GM12878 (cell line): ENCODE measurements at regions not wholly inside any gene's neighbourhood (a gene's known extent, or its start where the extent isn't known, plus 50 kb on each side); places are given as distances from the start of the nearest gene placed in this dataset.

ENCODE experiments used
- ATAC-seq: fragments of 200-7000 bp; cut with Tn5 transposase; 3 replicates; pipeline ENCODE4 v1.9.1; 2020; ENCODE audit warnings: mild to moderate bottlenecking, moderate library complexity
- BruUV-seq: library from RNA; stranded (reverse); fragments of 400-500 nt; replicated peaks from 2 replicates; lab custom pipeline; 2021; lab: Mats Ljungman, UMichigan
- CTCF ChIA-PET: fragments of 300-600 bp; sonication (Branson Sonifier 250); formaldehyde crosslinking; extraction: SDS; loops from one replicate; lab custom pipeline; 2021; ENCODE audit warnings: inconsistent platforms; lab: Yijun Ruan, JAX
- POLR2A ChIA-PET: fragments of 350-600 bp; formaldehyde crosslinking; extraction: SDS; loops from one replicate; lab custom pipeline; 2021; ENCODE audit warnings: inconsistent platforms; lab: Charles Lee
- RAD21 ChIA-PET: fragments of 300-600 bp; sonication (Branson Sonifier 250); formaldehyde crosslinking; loops from one replicate; lab custom pipeline; 2023; ENCODE audit warnings: antibody characterized with exemption; ENCODE audit not compliant: unreplicated experiment; lab: Charles Lee
- SMC1A ChIA-PET: fragments of 300-600 bp; sonication (Branson Sonifier 250); formaldehyde crosslinking; loops from one replicate; lab custom pipeline; 2023; ENCODE audit not compliant: unreplicated experiment, uncharacterized antibody; lab: Charles Lee
- DNase-seq: peaks from one replicate; pipeline ENCODE4 v3.0.0-alpha.2; 2011; ENCODE audit warnings: low read depth, low spot score
- FAIRE-seq: peaks from 3 replicates; lab custom pipeline; 2011; peaks lifted over from hg19 to GRCh38; lab: Jason Lieb, UNC
- H2AFZ ChIP-seq: 2 replicates; pipeline ENCODE4 v1.6.0; 2011; ENCODE audit warnings: low read depth, low read length, control low read depth; ENCODE audit not compliant: control insufficient read depth
- H3K27ac ChIP-seq: 2 replicates; pipeline ENCODE4 v1.5.1; 2011; ENCODE audit warnings: control low read depth; ENCODE audit not compliant: control insufficient read depth, insufficient read depth
- H3K27me3 ChIP-seq, 2 experiments: replicated peaks in 1 of 2; 2 replicates each; pipeline versions ENCODE4 v1.6.0 to v1.6.1; 2011; ENCODE audit warnings: low read length in 1 of 2; ENCODE audit not compliant: control insufficient read depth in 2 of 2, insufficient read depth in 2 of 2
- H3K36me3 ChIP-seq, 2 experiments: 2 replicates each; pipeline ENCODE4 v1.5.1; 2011; ENCODE audit warnings: low read length in 1 of 2; ENCODE audit not compliant: control insufficient read depth in 2 of 2, insufficient read depth in 2 of 2
- H3K4me1 ChIP-seq: 2 replicates; pipeline ENCODE4 v1.6.1; 2011; ENCODE audit warnings: mild to moderate bottlenecking, low read length, moderate library complexity, mixed read lengths; ENCODE audit not compliant: control insufficient read depth, insufficient read depth
- H3K4me2 ChIP-seq: 2 replicates; pipeline ENCODE4 v1.6.0; 2011; ENCODE audit warnings: control low read depth; ENCODE audit not compliant: control insufficient read depth, insufficient read depth
- H3K4me3 ChIP-seq: fragments of 200-600 bp; sonication (generic); 2 replicates; pipeline ENCODE4 v1.5.1; 2016
- H3K79me2 ChIP-seq: 2 replicates; pipeline ENCODE4 v1.6.0; 2011; ENCODE audit warnings: low read length; ENCODE audit not compliant: control insufficient read depth, insufficient read depth
- H3K9ac ChIP-seq: 2 replicates; pipeline ENCODE4 v1.8.0; 2011; ENCODE audit warnings: low read length, control low read depth, mixed read lengths; ENCODE audit not compliant: control insufficient read depth, insufficient read depth
- H3K9me3 ChIP-seq: replicated peaks from 3 replicates; pipeline ENCODE4 v1.5.1; 2011; ENCODE audit warnings: mild to moderate bottlenecking, low read length; ENCODE audit not compliant: control insufficient read depth, insufficient read depth
- H4K20me1 ChIP-seq: 2 replicates; pipeline ENCODE4 v1.6.0; 2011; ENCODE audit not compliant: control insufficient read depth, insufficient read depth
- BCL3 ChIP-seq: IDR thresholded peaks from 2 replicates; pipeline ENCODE4 v1.6.1; 2011; ENCODE audit warnings: borderline replicate concordance, low read depth, mild to moderate bottlenecking, moderate library complexity, low read length; ENCODE audit not compliant: insufficient read depth, poor library complexity, severe bottlenecking
- BHLHE40 ChIP-seq, 2 experiments: fragments of 450-650 bp in 1 of 2; IDR thresholded peaks; 2 replicates each; pipeline ENCODE4 v1.6.1; 2011 to 2017; ENCODE audit warnings: low read depth in 2 of 2, borderline replicate concordance in 1 of 2, improper control_type of control experiment in 1 of 2, low read length in 1 of 2, mild to moderate bottlenecking in 1 of 2
- MAX ChIP-seq: IDR thresholded peaks from 2 replicates; pipeline ENCODE4 v1.6.1; 2012; ENCODE audit warnings: low read depth, low read length, improper control_type of control experiment
- PBX3 ChIP-seq: IDR thresholded peaks from 2 replicates; pipeline ENCODE4 v1.6.1; 2011; ENCODE audit warnings: mild to moderate bottlenecking, low read depth, low read length, moderate library complexity; ENCODE audit not compliant: insufficient replicate concordance
- POLR2A ChIP-seq: IDR thresholded peaks from 2 replicates; pipeline ENCODE4 v1.6.1; 2011; ENCODE audit warnings: low read depth, mild to moderate bottlenecking, low read length
- SRF ChIP-seq, 2 experiments: IDR thresholded peaks; 2 replicates each; pipeline ENCODE4 v1.6.1; 2011; ENCODE audit warnings: low read depth in 2 of 2, low read length in 2 of 2, mild to moderate bottlenecking in 1 of 2, moderate library complexity in 1 of 2
- STAT3 ChIP-seq: IDR thresholded peaks from 2 replicates; pipeline ENCODE4 v1.6.1; 2011; ENCODE audit warnings: low read depth, low read length, improper control_type of control experiment
- WGBS: methylation state at CpG from one replicate; pipeline ENCODE4 v1.1.6; 2016; ENCODE audit warnings: low lambda C conversion rate; ENCODE audit not compliant: insufficient replicate concordance, insufficient coverage; ENCODE audit errors: missing lambda C conversion rate; 5-methylcytosine and 5-hydroxymethylcytosine counted together
- in situ Hi-C: fragments of 300-500 bp; cut with MboI; formaldehyde crosslinking; loops from 9 replicates; pipeline ENCODE4 v1.14.3; 2018; ENCODE audit warnings: mixed read lengths
- intact Hi-C: fragments of 100-400 bp; cut with micrococcal nuclease; formaldehyde crosslinking; loops from one replicate; pipeline ENCODE4 v1.14.2; 2022; ENCODE audit not compliant: unreplicated experiment

- H3K9me3 ChIP-seq, result no peaks in the 10 kb centered on the region
- H3K36me3 ChIP-seq, result no peaks in the 10 kb centered on the region
- TF ChIP-seq PBX3 (no peak), SRF (IDR thresholded peaks at IDR 0.05; ENCODE audit: low read depth in 2 of 2, low read length in 2 of 2) (no peak), MAX (no peak), BHLHE40 (IDR thresholded peaks at IDR 0.05; ENCODE audit: borderline replicate concordance in 1 of 2, low read depth in 2 of 2, low read length in 1 of 2) (no peak), POLR2A (no peak), STAT3 (no peak), BCL3 (no peak)
- no peak overlapping the region for H3K9ac ChIP-seq
- no peaks in the 10 kb centered on the region for H3K4me1 ChIP-seq
- no peak overlapping the region for H3K4me3 ChIP-seq
- DNase-seq (no peak), ATAC-seq (no peak), FAIRE-seq (no peak)
- ChIA-PET POLR2A (no interaction called here), SMC1A (no interaction called here), RAD21 (no interaction called here), CTCF (no interaction called here)
- H3K79me2 ChIP-seq, result no peaks in the 10 kb centered on the region
- WGBS, result 45% methylated on average over 51 of the region's 70 CpGs
- H3K4me2 ChIP-seq, result no peak overlapping the region
- peaks cover 2 to 3% of the 10 kb centered on the region in 2 experiments; a peak in 3 of 4 replicates for H3K27me3 ChIP-seq
- in situ Hi-C loops, result no loop called here
- H4K20me1 ChIP-seq, result no peaks in the 10 kb centered on the region
- BruUV-seq, result no TSS peak
- H3K27ac ChIP-seq, result no peak overlapping the region
- no peak overlapping the region for H2AFZ ChIP-seq
- intact Hi-C loops, result no loop called here
These were observed 200.9 kb upstream of the N4BP1 start for GRCh38 chr16:48810803-48811453.
